ENCODE measurements at regions not wholly inside any gene's neighbourhood (a gene's known extent, or its start where the extent isn't known, plus 50 kb on each side); places are given as distances from the start of the nearest gene placed in this dataset.

DNA sequence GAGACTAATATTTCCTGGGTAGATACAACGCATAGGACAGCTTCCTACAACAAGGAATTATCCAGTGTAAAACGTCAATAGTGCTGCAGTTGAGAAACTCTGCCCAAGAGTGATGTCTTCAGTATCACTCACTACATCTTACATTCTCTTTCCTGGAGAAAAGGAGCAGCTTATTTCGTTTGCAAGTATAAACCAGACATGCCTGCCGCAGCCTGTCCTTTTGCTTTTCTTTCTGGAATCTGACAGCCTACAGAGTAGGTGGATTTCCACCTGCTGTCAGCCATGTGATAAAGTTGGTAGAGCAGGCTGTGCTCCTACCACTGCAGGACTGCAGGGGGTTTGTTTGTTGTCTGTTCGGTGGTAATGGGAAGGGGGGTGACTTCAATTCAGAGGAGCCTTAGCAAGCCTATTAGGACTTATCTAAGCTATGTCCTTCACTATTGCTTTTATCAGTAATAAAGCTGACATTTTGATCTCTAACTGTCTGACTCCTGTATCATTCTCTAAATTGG lies 439.1 kb downstream of the GRB14 start:
- TF ChIP-seq, protein P1, sequence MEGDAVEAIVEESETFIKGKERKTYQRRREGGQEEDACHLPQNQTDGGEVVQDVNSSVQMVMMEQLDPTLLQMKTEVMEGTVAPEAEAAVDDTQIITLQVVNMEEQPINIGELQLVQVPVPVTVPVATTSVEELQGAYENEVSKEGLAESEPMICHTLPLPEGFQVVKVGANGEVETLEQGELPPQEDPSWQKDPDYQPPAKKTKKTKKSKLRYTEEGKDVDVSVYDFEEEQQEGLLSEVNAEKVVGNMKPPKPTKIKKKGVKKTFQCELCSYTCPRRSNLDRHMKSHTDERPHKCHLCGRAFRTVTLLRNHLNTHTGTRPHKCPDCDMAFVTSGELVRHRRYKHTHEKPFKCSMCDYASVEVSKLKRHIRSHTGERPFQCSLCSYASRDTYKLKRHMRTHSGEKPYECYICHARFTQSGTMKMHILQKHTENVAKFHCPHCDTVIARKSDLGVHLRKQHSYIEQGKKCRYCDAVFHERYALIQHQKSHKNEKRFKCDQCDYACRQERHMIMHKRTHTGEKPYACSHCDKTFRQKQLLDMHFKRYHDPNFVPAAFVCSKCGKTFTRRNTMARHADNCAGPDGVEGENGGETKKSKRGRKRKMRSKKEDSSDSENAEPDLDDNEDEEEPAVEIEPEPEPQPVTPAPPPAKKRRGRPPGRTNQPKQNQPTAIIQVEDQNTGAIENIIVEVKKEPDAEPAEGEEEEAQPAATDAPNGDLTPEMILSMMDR (IDR thresholded peaks at IDR 0.05; ENCODE audit: low read depth, low read length): no peak
- no peak for TF ChIP-seq EZH2phosphoT487 (IDR thresholded peaks at IDR 0.05; ENCODE audit: low read depth)
